HepG2 (cell line): ENCODE measurements at regions not wholly inside any gene's neighbourhood (a gene's known extent, or its start where the extent isn't known, plus 50 kb on each side); places are given as distances from the start of the nearest gene placed in this dataset.

Source experiments
- FOXA1 ChIP-seq, 2 experiments: fragments of 450-650 bp in 1 of 2; sonication (generic) in 1 of 2; formaldehyde crosslinking in 1 of 2; IDR thresholded peaks; 2 replicates each; pipeline versions ENCODE4 v1.4.0 to v1.6.1; 2016 to 2020; ENCODE audit warnings: missing genetic modification reagents in 1 of 2
- GABPB1 ChIP-seq: IDR thresholded peaks from 2 replicates; pipeline ENCODE4 v1.6.1; 2016; ENCODE audit warnings: mild to moderate bottlenecking, missing genetic modification reagents, moderate library complexity, missing compliant biosample characterization
- HNF1A ChIP-seq, 2 experiments: sonication (generic) in 1 of 2; formaldehyde crosslinking in 1 of 2; IDR thresholded peaks; 2 replicates each; pipeline versions ENCODE4 v1.4.0 to v1.6.1; 2016 to 2020; ENCODE audit warnings: borderline replicate concordance in 1 of 2, low read depth in 1 of 2, mild to moderate bottlenecking in 1 of 2, missing genetic modification reagents in 1 of 2
- MEIS2 ChIP-seq: sonication (generic); formaldehyde crosslinking; IDR thresholded peaks from 2 replicates; pipeline ENCODE4 v1.9.0; 2021; ENCODE audit warnings: mild to moderate bottlenecking, missing genetic modification reagents
- PAWR ChIP-seq: sonication (generic); formaldehyde crosslinking; IDR thresholded peaks from 2 replicates; pipeline ENCODE4 v1.4.0; 2020; ENCODE audit warnings: missing genetic modification reagents, mild to moderate bottlenecking, borderline replicate concordance
- PHF8 ChIP-seq: sonication (generic); formaldehyde crosslinking; IDR thresholded peaks from 2 replicates; pipeline ENCODE4 v1.5.0; 2020; ENCODE audit warnings: missing genetic modification reagents
- RAD21 ChIP-seq: fragments of 450-650 bp; formaldehyde crosslinking; IDR thresholded peaks from 2 replicates; pipeline ENCODE4 v1.5.0; 2020; ENCODE audit warnings: mild to moderate bottlenecking
- SOX5 ChIP-seq: IDR thresholded peaks from 2 replicates; pipeline ENCODE4 v1.6.1; 2016; ENCODE audit warnings: borderline replicate concordance
- SP5 ChIP-seq: IDR thresholded peaks from 2 replicates; pipeline ENCODE4 v1.6.1; 2016; ENCODE audit warnings: low read depth, borderline replicate concordance
- ZBTB25 ChIP-seq: IDR thresholded peaks from 2 replicates; pipeline ENCODE4 v1.6.1; 2018; ENCODE audit warnings: missing genetic modification reagents
- ZSCAN29 ChIP-seq: sonication (generic); formaldehyde crosslinking; conservative IDR thresholded peaks from 2 replicates; pipeline ENCODE4 v1.4.0; 2020; ENCODE audit warnings: mild to moderate bottlenecking, missing genetic modification reagents
- ZZZ3 ChIP-seq: sonication (generic); formaldehyde crosslinking; IDR thresholded peaks from 2 replicates; pipeline ENCODE4 v1.4.0; 2020; ENCODE audit warnings: missing genetic modification reagents, mild to moderate bottlenecking, borderline replicate concordance

- TF ChIP-seq ZBTB25 (CRISPR knock-in tag), result no peak
- TF ChIP-seq FOXA1 (IDR thresholded peaks at IDR 0.05), result no peak
- TF ChIP-seq FOXA1 (CRISPR knock-in tag; IDR thresholded peaks at IDR 0.05), result peak; percentile 65
- TF ChIP-seq PAWR (CRISPR knock-in tag), result no peak
- TF ChIP-seq MEIS2, result no peak
- TF ChIP-seq RAD21 (CRISPR knock-in tag), result no peak
- no peak for TF ChIP-seq HNF1A (IDR thresholded peaks at IDR 0.05; ENCODE audit: low read depth)
- no peak for TF ChIP-seq HNF1A (CRISPR knock-in tag; IDR thresholded peaks at IDR 0.05; ENCODE audit: borderline replicate concordance)
- TF ChIP-seq PHF8, result no peak
- TF ChIP-seq SOX5 (CRISPR knock-in tag), result no peak
- peak; percentile 67; the same call in 1 of the 2 replicates for TF ChIP-seq ZSCAN29
- TF ChIP-seq SP5 (CRISPR knock-in tag), result 0 out of 2 replicates have a peak, but pooled peaks have one; percentile 23
- TF ChIP-seq ZZZ3 (CRISPR knock-in tag), result no peak
- peak; percentile 40; the same call in 1 of the 2 replicates for TF ChIP-seq GABPB1
These were observed 338.9 kb upstream of the MBL2 start (continued) for GRCh38 chr10:53111529-53111928.
